H1 (cell line): ENCODE measurements at regions not wholly inside any gene's neighbourhood (a gene's known extent, or its start where the extent isn't known, plus 50 kb on each side); places are given as distances from the start of the nearest gene placed in this dataset.

Experiments used
- CTCF ChIA-PET: fragments of 300-600 bp; sonication (Branson Sonifier 250); formaldehyde crosslinking; loops from one replicate; lab custom pipeline; 2021; ENCODE audit not compliant: partially characterized antibody; lab: Charles Lee
- POLR2A ChIA-PET: fragments of 300-600 bp; sonication (Branson Sonifier 250); formaldehyde crosslinking; loops from one replicate; lab custom pipeline; 2021; ENCODE audit warnings: inconsistent platforms; ENCODE audit not compliant: partially characterized antibody; lab: Charles Lee
- DNase-seq, 2 experiments: peaks; one replicate each; pipeline versions ENCODE4 v3.0.0 to v3.0.0-alpha.2; 2010 to 2022; ENCODE audit warnings: low spot score in 2 of 2, low read depth in 1 of 2, mixed read lengths in 1 of 2
- FAIRE-seq: peaks from 2 replicates; lab custom pipeline; 2011; peaks lifted over from hg19 to GRCh38; lab: Jason Lieb, UNC
- H2AFZ ChIP-seq: 2 replicates; pipeline ENCODE4 v1.8.1; 2012; ENCODE audit warnings: low read length, inconsistent platforms
- H2AK5ac ChIP-seq: 2 replicates; pipeline ENCODE4 v1.6.1; 2013; ENCODE audit warnings: low read depth, low read length
- H2BK120ac ChIP-seq: replicated peaks from 2 replicates; pipeline ENCODE3; 2013; ENCODE audit warnings: low read depth, low read length, inconsistent platforms
- H2BK12ac ChIP-seq: 2 replicates; pipeline ENCODE4 v1.6.1; 2013; ENCODE audit warnings: low read depth, low read length
- H2BK15ac ChIP-seq: 2 replicates; pipeline ENCODE4 v1.6.1; 2013; ENCODE audit warnings: low read length
- H2BK20ac ChIP-seq: 2 replicates; pipeline ENCODE4 v1.6.1; 2013; ENCODE audit warnings: low read length
- H2BK5ac ChIP-seq: 2 replicates; pipeline ENCODE4 v1.6.1; 2013; ENCODE audit warnings: low read depth, low read length
- H3K14ac ChIP-seq: 2 replicates; pipeline ENCODE4 v1.6.1; 2013; ENCODE audit warnings: inconsistent platforms; ENCODE audit not compliant: insufficient read length
- H3K18ac ChIP-seq: 2 replicates; pipeline ENCODE4 v1.6.1; 2013; ENCODE audit warnings: low read length; ENCODE audit errors: extremely low read depth
- H3K23ac ChIP-seq: 2 replicates; pipeline ENCODE4 v1.6.1; 2013; ENCODE audit warnings: inconsistent platforms; ENCODE audit not compliant: insufficient read length
- H3K23me2 ChIP-seq: 2 replicates; pipeline ENCODE4 v1.6.1; 2013; ENCODE audit warnings: low read depth, low read length
- H3K27ac ChIP-seq: 2 replicates; pipeline ENCODE4 v1.6.1; 2011; ENCODE audit warnings: low read depth, low read length, inconsistent platforms
- H3K27me3 ChIP-seq, 4 experiments: replicated peaks in 1 of 4; 1 replicate in 1 of 4; 2 replicates in 3 of 4; pipeline versions ENCODE4 v1.6.1 to v1.8.1; 2011 to 2013; ENCODE audit warnings: low read length in 3 of 4, mild to moderate bottlenecking in 3 of 4, inconsistent platforms in 2 of 4, mixed read lengths in 2 of 4, moderate library complexity in 1 of 4; ENCODE audit not compliant: control insufficient read depth in 3 of 4, insufficient read depth in 3 of 4; ENCODE audit errors: extremely low read depth in 1 of 4
- H3K36me3 ChIP-seq, 4 experiments: 2 replicates each; pipeline versions ENCODE4 v1.6.1 to v1.8.1; 2011 to 2013; ENCODE audit warnings: mild to moderate bottlenecking in 4 of 4, low read length in 3 of 4, moderate library complexity in 2 of 4, control low read depth in 1 of 4, inconsistent platforms in 1 of 4; ENCODE audit not compliant: insufficient read depth in 4 of 4, control insufficient read depth in 2 of 4
- H3K4ac ChIP-seq: replicated peaks from 2 replicates; pipeline ENCODE3; 2013; ENCODE audit warnings: low read length, low read depth, mixed read lengths, inconsistent platforms; ENCODE audit not compliant: insufficient read length
- H3K4me1 ChIP-seq, 4 experiments: replicated peaks in 1 of 4; 1 replicate in 1 of 4; 2 replicates in 3 of 4; pipeline versions ENCODE4 v1.6.1 to v1.8.1; 2011 to 2013; ENCODE audit warnings: low read length in 3 of 4, inconsistent platforms in 2 of 4, mixed read lengths in 1 of 4; ENCODE audit not compliant: insufficient read depth in 4 of 4, control insufficient read depth in 3 of 4
- H3K4me2 ChIP-seq, 2 experiments: 2 replicates each; pipeline versions ENCODE4 v1.6.1 to v1.8.1; 2011 to 2013; ENCODE audit warnings: low read depth in 2 of 2, low read length in 2 of 2, control low read depth in 1 of 2, inconsistent platforms in 1 of 2, mild to moderate bottlenecking in 1 of 2; ENCODE audit not compliant: insufficient read depth in 1 of 2
- H3K4me3 ChIP-seq, 4 experiments: fragments of 200-600, 300-600 bp in 1 of 4; sonication (generic), shearing (Covaris generic), sonication (Bioruptor Twin) in 1 of 4; 2 replicates each; pipeline versions ENCODE4 v1.5.1 to v1.8.1; 2011 to 2016; ENCODE audit warnings: low read length in 4 of 4, low read depth in 3 of 4, control low read depth in 2 of 4, inconsistent platforms in 2 of 4, mild to moderate bottlenecking in 2 of 4, mixed read lengths in 1 of 4, moderate library complexity in 1 of 4; ENCODE audit not compliant: insufficient read depth in 2 of 4; ENCODE audit errors: extremely low read depth in 1 of 4
- H3K56ac ChIP-seq: replicated peaks from 2 replicates; pipeline ENCODE3; 2013; ENCODE audit warnings: low read depth, mild to moderate bottlenecking, mixed read lengths, low read length, inconsistent platforms; ENCODE audit not compliant: insufficient read length
- H3K79me1 ChIP-seq: 2 replicates; pipeline ENCODE4 v1.6.1; 2013; ENCODE audit warnings: low read depth, low read length, control low read depth
- H3K79me2 ChIP-seq, 2 experiments: 2 replicates each; pipeline versions ENCODE4 v1.6.1 to v1.8.1; 2012 to 2013; ENCODE audit warnings: low read length in 2 of 2, mild to moderate bottlenecking in 2 of 2, inconsistent platforms in 1 of 2; ENCODE audit not compliant: insufficient read depth in 2 of 2, control insufficient read depth in 1 of 2
- H3K9ac ChIP-seq, 4 experiments: replicated peaks in 1 of 4; 1 replicate in 1 of 4; 2 replicates in 3 of 4; pipeline versions ENCODE4 v1.6.1 to v1.8.1; 2011 to 2013; ENCODE audit warnings: low read depth in 3 of 4, low read length in 3 of 4, control low read depth in 2 of 4, mild to moderate bottlenecking in 2 of 4, moderate library complexity in 2 of 4, inconsistent platforms in 1 of 4; ENCODE audit errors: extremely low read depth in 1 of 4
- H3K9me3 ChIP-seq, 2 experiments: 2 replicates each; pipeline versions ENCODE4 v1.6.1 to v1.8.1; 2012 to 2013; ENCODE audit warnings: mild to moderate bottlenecking in 2 of 2, moderate library complexity in 2 of 2, control low read depth in 1 of 2, inconsistent platforms in 1 of 2, low read depth in 1 of 2, low read length in 1 of 2, mixed read lengths in 1 of 2; ENCODE audit not compliant: insufficient read depth in 2 of 2
- H4K20me1 ChIP-seq, 2 experiments: replicated peaks in 1 of 2; 2 replicates each; pipeline versions ENCODE3 to v1.8.1; 2011 to 2013; ENCODE audit warnings: inconsistent platforms in 2 of 2, low read length in 2 of 2, mild to moderate bottlenecking in 1 of 2; ENCODE audit not compliant: insufficient read depth in 2 of 2, control insufficient read depth in 1 of 2
- H4K5ac ChIP-seq: 2 replicates; pipeline ENCODE4 v1.6.1; 2013; ENCODE audit warnings: low read length, low read depth, mixed read lengths, inconsistent platforms; ENCODE audit not compliant: insufficient read length
- H4K8ac ChIP-seq: 2 replicates; pipeline ENCODE4 v1.8.0; 2013; ENCODE audit warnings: mild to moderate bottlenecking, moderate library complexity, low read length, inconsistent platforms; ENCODE audit not compliant: insufficient read depth; ENCODE audit errors: extremely low read depth
- H4K91ac ChIP-seq: replicated peaks from 2 replicates; pipeline ENCODE3; 2013; ENCODE audit warnings: low read length, mixed read lengths, inconsistent platforms; ENCODE audit not compliant: insufficient read length
- POU5F1 ChIP-seq: IDR thresholded peaks from 2 replicates; pipeline ENCODE4 v1.6.1; 2011; ENCODE audit warnings: low read depth, mild to moderate bottlenecking, low read length, moderate library complexity
- WGBS, 2 experiments: shearing (Covaris generic) in 1 of 2; methylation state at CpG; one replicate each; pipeline versions ENCODE4 v1.1.6 to v1.1.7; 2013 to 2015; ENCODE audit warnings: low lambda C conversion rate in 2 of 2, mixed read lengths in 2 of 2, inconsistent platforms in 1 of 2, low coverage in 1 of 2, missing lambda C conversion rate in 1 of 2; ENCODE audit not compliant: insufficient replicate concordance in 2 of 2, insufficient coverage in 1 of 2, insufficient read length in 1 of 2; ENCODE audit errors: extremely low coverage in 1 of 2, missing lambda C conversion rate in 1 of 2; 5-methylcytosine and 5-hydroxymethylcytosine counted together

DNA sequence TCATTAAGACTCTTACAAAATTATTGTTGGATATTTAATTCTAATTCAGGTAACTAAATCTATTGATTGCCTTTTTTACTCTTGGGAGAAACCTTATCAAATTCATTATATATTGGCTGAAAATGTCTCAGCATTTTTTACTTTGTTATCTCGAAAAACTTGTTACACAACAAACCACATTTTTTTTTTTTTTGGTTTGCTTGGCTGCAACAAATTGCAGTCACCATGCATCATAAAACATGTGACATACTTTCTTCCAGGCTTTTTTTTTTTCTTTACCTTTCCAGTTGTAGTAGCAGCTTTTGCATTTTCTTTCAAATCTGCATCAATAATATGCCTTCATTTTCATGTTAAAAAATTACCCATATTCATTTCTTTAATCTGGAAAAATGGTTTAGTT is 186.7 kb downstream of the TDRD15 start:
- no peak overlapping the region for H3K9ac ChIP-seq
- H3K79me2 ChIP-seq = no peaks in the 10 kb centered on the region
- FAIRE-seq = no peak
- H3K4me3 ChIP-seq = no peak overlapping the region
- H3K27me3 ChIP-seq = no peaks in the 10 kb centered on the region
- H3K4me1 ChIP-seq = no peaks in the 10 kb centered on the region
- H3K14ac ChIP-seq = no peak overlapping the region
- H2BK5ac ChIP-seq = no peak overlapping the region
- CTCF ChIA-PET = interaction anchor here (1.6 kb wide), 1 partner anchor 8 kb away, joined by 4 read pairs; no protein-coding TSS in a partner anchor
- no peak overlapping the region for H2AK5ac ChIP-seq
- no peak overlapping the region for H4K8ac ChIP-seq
- no peak overlapping the region for H2BK15ac ChIP-seq
- no peak overlapping the region for H3K27ac ChIP-seq
- DNase-seq = no peak
- H2BK12ac ChIP-seq = no peak overlapping the region
- no peak overlapping the region for H2BK120ac ChIP-seq
- POLR2A ChIA-PET = no interaction called here
- no peaks in the 10 kb centered on the region for H4K20me1 ChIP-seq
- H2BK20ac ChIP-seq = no peak overlapping the region
- H3K9me3 ChIP-seq = no peaks in the 10 kb centered on the region
- no peak overlapping the region for H3K18ac ChIP-seq
- H3K23me2 ChIP-seq = no peaks in the 10 kb centered on the region
- no peaks in the 10 kb centered on the region for H3K79me1 ChIP-seq
- no peak overlapping the region for H3K4ac ChIP-seq
- no peak overlapping the region for H3K4me2 ChIP-seq
- no peak overlapping the region for H3K56ac ChIP-seq
- H4K5ac ChIP-seq = no peak overlapping the region
- 69% methylated on average over 1 of the region's 1 CpG; no CpG with 5 or more reads in 1 of the 2 experiments for WGBS, 2 experiments
- no peaks in the 10 kb centered on the region for H3K36me3 ChIP-seq
- TF ChIP-seq POU5F1 = no peak
- no peak overlapping the region for H3K23ac ChIP-seq
- H2AFZ ChIP-seq = no peak overlapping the region
- no peak overlapping the region for H4K91ac ChIP-seq
